Nephron progenitor cell (in vitro differentiated cells): ENCODE measurements at regions not wholly inside any gene's neighbourhood (a gene's known extent, or its start where the extent isn't known, plus 50 kb on each side); places are given as distances from the start of the nearest gene placed in this dataset.

ENCODE experiments used
- DNase-seq: peaks from one replicate; pipeline ENCODE4 v3.0.0; 2021
- H3K27ac Mint-ChIP-seq: 2 replicates; pipeline ENCODE4 v1.8.0; 2021; ENCODE audit warnings: mild to moderate bottlenecking, moderate library complexity, mixed read lengths
- H3K27me3 Mint-ChIP-seq: 2 replicates; pipeline ENCODE4 v1.8.0; 2021; ENCODE audit warnings: mild to moderate bottlenecking, low read depth, mixed read lengths; ENCODE audit not compliant: poor library complexity
- H3K36me3 Mint-ChIP-seq: 2 replicates; pipeline ENCODE4 v1.8.0; 2021; ENCODE audit warnings: low read depth, mixed read lengths
- H3K4me1 Mint-ChIP-seq: 2 replicates; pipeline ENCODE4 v1.8.0; 2021; ENCODE audit warnings: mixed read lengths
- H3K4me3 Mint-ChIP-seq: 2 replicates; pipeline ENCODE4 v1.8.0; 2021; ENCODE audit warnings: mild to moderate bottlenecking, moderate library complexity, mixed read lengths
- H3K9me3 Mint-ChIP-seq: 2 replicates; pipeline ENCODE4 v1.8.0; 2021; ENCODE audit warnings: mild to moderate bottlenecking, moderate library complexity, mixed read lengths
- CTCF ChIP-seq: fragments of 200-600 bp; sonication (generic); IDR thresholded peaks from 2 replicates; pipeline ENCODE4 v1.5.0; 2021; ENCODE audit warnings: antibody characterized with exemption

GRCh38 chr13:106681997-106682396 lies 114.1 kb upstream of the ARGLU1 start:
- H3K27me3 Mint-ChIP-seq: no peaks in the 10 kb centered on the region
- TF ChIP-seq CTCF: no peak
- H3K9me3 Mint-ChIP-seq: no peaks in the 10 kb centered on the region
- no peaks in the 10 kb centered on the region for H3K36me3 Mint-ChIP-seq
- H3K4me1 Mint-ChIP-seq: peaks cover 48% of the 10 kb centered on the region
- DNase-seq: no peak
- H3K27ac Mint-ChIP-seq: no peak overlapping the region
- H3K4me3 Mint-ChIP-seq: no peak overlapping the region

- Mint-ChIP-seq H3K36me3 (no peaks in the 10 kb centered on the region), H3K27ac (no peak overlapping the region), H3K27me3 (no peaks in the 10 kb centered on the region), H3K9me3 (no peaks in the 10 kb centered on the region), H3K4me1 (peaks cover 48% of the 10 kb centered on the region), H3K4me3 (peak overlapping the region; percentile 33)
- no peak for TF ChIP-seq CTCF
- DNase-seq: no peak
These were observed 113.6 kb upstream of the ARGLU1 start for GRCh38 chr13:106681536-106681935.

DNA sequence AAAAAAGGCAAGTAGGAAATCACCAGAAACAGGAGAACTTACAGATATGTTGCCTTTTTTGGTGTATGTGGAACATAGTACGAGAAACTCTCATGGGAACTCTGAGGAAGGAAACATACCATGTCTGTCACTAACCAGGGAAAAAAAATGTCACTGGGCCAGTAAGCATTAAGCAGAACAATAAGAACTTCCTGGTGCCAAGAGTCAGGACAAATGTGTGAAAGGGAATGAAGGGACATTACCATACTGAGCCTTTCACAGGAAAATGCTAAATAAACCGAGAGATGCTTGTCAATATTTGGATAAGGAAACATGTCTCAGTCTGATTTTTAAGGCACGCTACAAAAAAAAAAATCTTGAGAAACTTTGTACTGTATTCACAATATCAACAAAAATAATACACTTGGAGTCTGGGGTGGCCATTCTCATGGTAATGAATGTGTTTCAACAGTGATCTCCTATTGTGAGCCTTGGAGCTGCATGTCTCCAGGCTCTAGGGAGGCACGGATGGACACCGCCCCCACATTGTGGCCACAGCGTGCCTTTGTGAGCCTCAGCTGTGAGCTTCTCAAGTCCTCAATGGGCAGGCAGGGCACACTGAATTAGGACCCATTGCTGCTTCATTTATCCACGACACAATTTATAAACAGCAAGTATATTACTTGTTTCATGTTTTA lies 113.0 kb upstream of the ARGLU1 start:
- peak overlapping the region; percentile 33 for H3K4me3 Mint-ChIP-seq
- peak overlapping the region; percentile 70 for H3K27ac Mint-ChIP-seq
- H3K9me3 Mint-ChIP-seq: no peaks in the 10 kb centered on the region
- peaks cover 45% of the 10 kb centered on the region for H3K4me1 Mint-ChIP-seq
- no peaks in the 10 kb centered on the region for H3K36me3 Mint-ChIP-seq
- no peaks in the 10 kb centered on the region for H3K27me3 Mint-ChIP-seq
- DNase-seq: no peak
- no peak for TF ChIP-seq CTCF

DNA sequence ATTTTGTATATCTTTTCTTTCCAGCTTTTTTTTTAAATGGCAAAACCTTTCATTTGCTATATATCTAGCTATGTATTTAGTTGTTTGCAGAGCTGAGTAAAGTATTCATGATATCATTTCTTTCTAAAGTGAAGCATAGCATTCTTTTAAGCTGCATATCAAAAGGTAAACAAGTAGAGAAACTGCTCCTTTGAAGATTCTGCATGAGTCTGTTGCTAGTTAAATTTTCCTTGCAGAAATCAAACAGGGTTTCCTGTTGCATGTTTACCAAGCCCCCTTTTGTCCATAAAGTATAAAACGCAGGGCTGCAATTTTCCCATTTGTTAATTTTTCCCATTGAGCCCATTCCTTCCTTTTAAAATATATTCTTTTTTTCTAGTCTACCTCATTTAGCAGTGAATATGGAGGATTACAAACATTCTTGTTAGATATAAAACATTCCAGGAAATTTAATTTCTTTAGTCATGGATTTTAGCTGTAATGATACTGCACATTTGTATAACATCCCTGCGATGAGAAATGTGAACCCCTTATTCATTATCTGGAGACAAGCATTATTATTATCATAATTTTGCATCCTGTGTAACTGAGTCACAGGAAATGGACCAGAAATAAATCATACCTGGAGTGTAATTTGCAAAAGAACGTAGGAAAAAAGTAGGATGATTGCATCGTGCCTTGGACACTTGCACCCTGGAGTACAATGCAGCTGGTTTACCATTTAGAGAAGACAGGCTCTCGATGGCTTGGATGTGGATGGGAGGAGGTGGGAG lies 110.9 kb upstream of the ARGLU1 start:
- Mint-ChIP-seq H3K27ac (no peak overlapping the region), H3K4me3 (no peak overlapping the region), H3K27me3 (no peaks in the 10 kb centered on the region), H3K36me3 (no peaks in the 10 kb centered on the region), H3K4me1 (peaks cover 37% of the 10 kb centered on the region), H3K9me3 (no peaks in the 10 kb centered on the region)
- no peak for DNase-seq
- TF ChIP-seq CTCF: no peak

- Mint-ChIP-seq H3K36me3 (no peaks in the 10 kb centered on the region), H3K27ac (no peak overlapping the region), H3K27me3 (no peaks in the 10 kb centered on the region), H3K4me3 (no peak overlapping the region), H3K4me1 (peaks cover 8% of the 10 kb centered on the region), H3K9me3 (no peaks in the 10 kb centered on the region)
- no peak for DNase-seq
- TF ChIP-seq CTCF: no peak
These were observed 107.4 kb upstream of the ARGLU1 start for GRCh38 chr13:106675311-106675710.
